ENCODE measurements at regions not wholly inside any gene's neighbourhood (a gene's known extent, or its start where the extent isn't known, plus 50 kb on each side); places are given as distances from the start of the nearest gene placed in this dataset.

DNA sequence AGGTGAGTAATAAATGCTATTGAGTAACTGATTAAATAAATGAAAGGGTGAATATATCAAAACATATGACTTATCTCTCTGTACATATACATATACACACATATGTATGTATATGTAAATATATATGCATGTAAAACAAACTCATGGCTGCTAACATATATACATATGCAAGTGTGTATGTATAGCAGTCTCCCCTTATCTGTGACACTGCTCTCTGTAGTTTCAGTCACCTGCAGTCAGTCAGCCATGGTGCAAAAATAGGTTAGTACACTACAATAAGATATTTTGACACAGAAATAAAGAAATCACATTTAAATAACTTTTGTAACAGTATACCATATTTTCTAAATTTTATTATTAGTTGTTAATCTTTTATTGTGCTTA is 467.4 kb downstream of the EPHA5 start:
- TF ChIP-seq POLR2A (IDR thresholded peaks at IDR 0.05) (no peak), EP300 (IDR thresholded peaks at IDR 0.05) (no peak), POLR2AphosphoS5 (IDR thresholded peaks at IDR 0.05) (no peak)
- TF ChIP-seq, protein P1, sequence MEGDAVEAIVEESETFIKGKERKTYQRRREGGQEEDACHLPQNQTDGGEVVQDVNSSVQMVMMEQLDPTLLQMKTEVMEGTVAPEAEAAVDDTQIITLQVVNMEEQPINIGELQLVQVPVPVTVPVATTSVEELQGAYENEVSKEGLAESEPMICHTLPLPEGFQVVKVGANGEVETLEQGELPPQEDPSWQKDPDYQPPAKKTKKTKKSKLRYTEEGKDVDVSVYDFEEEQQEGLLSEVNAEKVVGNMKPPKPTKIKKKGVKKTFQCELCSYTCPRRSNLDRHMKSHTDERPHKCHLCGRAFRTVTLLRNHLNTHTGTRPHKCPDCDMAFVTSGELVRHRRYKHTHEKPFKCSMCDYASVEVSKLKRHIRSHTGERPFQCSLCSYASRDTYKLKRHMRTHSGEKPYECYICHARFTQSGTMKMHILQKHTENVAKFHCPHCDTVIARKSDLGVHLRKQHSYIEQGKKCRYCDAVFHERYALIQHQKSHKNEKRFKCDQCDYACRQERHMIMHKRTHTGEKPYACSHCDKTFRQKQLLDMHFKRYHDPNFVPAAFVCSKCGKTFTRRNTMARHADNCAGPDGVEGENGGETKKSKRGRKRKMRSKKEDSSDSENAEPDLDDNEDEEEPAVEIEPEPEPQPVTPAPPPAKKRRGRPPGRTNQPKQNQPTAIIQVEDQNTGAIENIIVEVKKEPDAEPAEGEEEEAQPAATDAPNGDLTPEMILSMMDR (IDR thresholded peaks at IDR 0.05) = no peak
